NCI-H2227 treated with DMSO at 0.1 percent for 48 hours (cell line): ENCODE measurements at regions not wholly inside any gene's neighbourhood (a gene's known extent, or its start where the extent isn't known, plus 50 kb on each side); places are given as distances from the start of the nearest gene placed in this dataset.

Source experiments
- DNase-seq: peaks from one replicate; lab custom pipeline; 2025; lab: John Stamatoyannopoulos, UW

DNA sequence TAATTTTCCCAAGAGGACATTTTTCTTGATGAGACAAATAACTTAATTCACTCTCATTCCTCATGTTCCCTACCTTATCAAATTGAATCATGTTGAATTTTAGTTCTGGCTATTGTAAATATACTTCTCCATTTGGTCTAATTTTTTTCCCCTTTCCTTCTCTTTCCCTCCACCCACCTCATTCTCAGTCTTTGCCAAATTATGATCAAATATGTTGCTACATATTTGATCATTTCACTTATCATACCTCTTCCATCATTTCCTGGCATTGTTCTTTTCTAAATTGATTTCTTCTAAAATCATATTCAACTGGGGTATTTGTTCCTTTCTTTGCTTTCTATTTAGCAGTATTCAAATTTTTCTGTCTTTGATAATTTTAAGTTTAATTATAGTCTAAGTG lies 52.3 kb downstream of the HDGFL1 start:
- DNase-seq: no peak

DNA sequence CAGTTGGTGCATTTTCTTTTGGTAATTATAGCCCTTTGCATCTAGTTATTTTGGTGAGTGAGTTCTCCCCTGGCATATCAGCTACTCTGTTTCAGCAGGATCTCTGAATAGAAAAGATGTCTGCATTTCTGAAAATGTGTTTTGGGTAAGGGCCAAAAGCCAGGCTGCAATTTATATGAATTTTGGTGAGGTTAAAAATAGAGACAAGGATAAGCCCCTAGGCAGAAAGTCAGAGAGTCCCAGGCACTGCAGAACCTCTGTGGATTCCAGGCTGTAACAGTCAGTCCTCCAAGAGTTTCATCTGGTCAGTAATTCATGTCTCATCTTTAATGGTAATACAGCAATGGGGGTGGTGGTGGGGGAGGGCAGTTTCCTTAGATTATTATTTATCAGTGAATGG lies 53.0 kb downstream of the HDGFL1 start:
- DNase-seq: no peak

GRCh38 chr6:22622813-22623212 lies 53.4 kb downstream of the HDGFL1 start:
- no peak for DNase-seq

- no peak for DNase-seq
Observed at GRCh38 chr6:22627644-22628043, 58.3 kb downstream of the HDGFL1 start.

DNA sequence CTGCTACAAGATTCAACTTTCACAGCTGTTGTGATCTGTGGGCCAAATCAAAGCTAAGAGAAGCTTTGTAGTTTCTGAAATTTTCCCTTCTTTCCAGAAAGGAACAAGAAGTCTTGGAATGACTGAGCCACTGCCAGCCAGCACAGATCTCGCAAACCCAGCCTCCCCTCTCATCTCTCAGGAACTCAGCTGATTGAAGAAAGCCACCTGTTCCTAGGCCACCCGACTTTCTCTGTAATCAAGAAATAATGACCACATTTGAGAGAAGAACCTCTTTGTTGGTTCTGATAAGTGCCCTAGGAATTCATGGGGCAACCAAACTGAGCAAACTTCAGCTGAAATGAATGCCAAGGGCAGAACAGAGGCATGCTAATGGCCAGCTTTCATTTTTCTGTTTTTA lies 61.7 kb downstream of the HDGFL1 start:
- DNase-seq: no peak

DNA sequence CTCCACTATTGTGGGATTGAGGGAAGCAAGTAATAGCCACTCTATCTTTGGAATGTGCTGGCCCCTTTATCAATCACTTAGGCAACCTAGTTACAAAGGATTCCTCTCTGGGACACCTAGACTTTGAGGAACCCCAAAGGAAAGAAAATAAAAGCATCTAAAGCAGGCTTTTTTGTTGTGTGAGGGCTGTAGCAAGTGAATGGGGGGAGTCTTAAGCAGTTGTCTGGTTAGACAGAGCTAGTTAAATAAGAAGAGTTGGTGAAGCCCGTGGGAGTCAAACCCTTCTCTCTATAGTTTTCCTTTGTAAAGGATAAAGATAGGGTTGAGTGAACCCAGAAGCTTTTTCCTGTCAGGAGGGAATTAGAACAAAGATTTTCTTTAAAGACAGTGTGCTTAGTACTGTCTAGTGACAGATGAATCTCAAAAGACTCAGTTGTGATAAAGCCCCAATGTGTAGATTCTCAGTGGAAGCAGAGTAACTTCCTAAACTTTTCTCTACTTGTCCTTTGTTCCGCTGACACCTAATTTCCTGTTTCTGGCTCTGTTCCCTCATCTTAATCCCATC lies 63.3 kb downstream of the HDGFL1 start:
- DNase-seq: no peak

GRCh38 chr6:22636452-22636851 lies 67.1 kb downstream of the HDGFL1 start:
- no peak for DNase-seq

DNA sequence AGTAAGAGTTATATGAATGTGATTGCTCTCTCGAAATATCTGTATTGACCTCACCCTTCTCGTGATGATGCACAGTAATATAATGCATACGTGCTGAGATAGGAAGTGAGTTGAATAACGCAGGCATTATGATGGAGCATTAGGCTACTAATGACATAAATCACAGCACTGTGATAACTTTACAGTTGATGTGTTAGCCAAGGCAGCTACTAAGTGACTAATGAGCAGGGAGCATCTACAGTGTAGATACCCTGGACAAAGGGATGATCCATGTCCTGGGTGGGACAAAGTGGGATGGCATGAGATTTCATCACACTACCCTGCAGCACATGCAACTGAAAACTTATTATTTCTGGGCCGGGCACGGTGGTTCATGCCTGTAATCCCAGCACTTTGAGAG lies 68.4 kb downstream of the HDGFL1 start:
- no peak for DNase-seq

DNA sequence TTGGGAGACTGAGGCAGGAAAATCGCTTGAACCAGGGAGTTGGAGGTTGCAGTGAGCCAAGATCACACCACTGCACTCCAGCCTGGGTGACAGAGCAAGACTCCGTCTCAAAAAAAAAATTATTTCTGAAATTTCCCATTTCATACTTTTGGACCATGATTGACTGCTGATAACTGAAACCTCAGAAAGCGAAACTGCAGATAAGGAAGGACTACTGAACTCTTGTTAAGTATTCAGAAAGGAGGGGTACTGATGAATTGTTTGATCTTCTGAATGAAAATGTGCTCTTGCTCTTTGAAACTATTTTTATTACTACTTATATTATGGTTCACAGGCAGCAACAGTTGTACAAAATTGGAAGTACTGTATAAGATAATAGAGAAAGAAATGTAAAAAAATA lies 69.0 kb downstream of the HDGFL1 start:
- no peak for DNase-seq

- no peak for DNase-seq
Observed at GRCh38 chr6:22642254-22642653, 72.9 kb downstream of the HDGFL1 start.

DNA sequence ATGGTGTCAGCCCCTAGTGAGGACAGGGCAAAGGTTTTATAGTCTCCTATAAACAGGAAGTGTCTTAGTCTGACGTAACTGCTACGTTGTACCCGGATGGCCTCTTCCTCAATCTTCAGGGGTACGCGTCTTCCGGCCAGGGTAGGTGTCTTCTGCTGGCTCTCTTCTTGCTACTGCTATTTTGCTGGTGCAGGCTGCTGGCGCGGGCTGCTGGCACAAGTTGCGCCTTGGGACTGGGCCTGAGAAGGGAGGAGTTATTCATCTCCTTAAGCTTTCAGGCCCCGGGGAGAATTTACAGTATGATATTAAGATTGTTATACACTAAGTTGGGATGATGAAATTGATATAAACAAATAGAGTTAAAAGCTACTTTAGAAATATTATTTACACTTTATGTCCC lies 74.4 kb downstream of the HDGFL1 start:
- no peak for DNase-seq

DNA sequence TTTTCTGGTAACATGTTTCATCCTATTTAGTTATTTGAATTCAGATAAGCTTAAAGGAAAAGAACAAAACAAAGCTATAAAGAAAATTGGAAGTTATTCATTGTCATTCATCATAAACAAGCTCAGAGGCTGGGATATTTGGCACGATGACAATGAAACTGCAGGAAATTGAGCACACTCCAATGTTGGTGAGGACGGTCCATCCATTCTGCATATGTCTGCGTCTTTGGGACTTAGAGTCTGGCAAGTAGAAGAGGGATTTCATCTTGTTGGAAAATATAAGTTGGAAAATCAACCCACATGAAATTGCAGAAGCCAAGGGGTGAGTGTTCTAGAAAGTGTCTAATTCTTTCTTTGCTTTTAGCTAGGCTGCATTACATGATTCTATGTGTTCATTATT lies 78.4 kb downstream of the HDGFL1 start:
- DNase-seq: no peak

- DNase-seq: no peak
Observed at GRCh38 chr6:22651731-22652130, 82.4 kb downstream of the HDGFL1 start.

- no peak for DNase-seq
Observed at GRCh38 chr6:22653980-22654610, 84.7 kb downstream of the HDGFL1 start.

- no peak for DNase-seq
Observed at GRCh38 chr6:22656706-22657351, 87.5 kb downstream of the HDGFL1 start.

DNA sequence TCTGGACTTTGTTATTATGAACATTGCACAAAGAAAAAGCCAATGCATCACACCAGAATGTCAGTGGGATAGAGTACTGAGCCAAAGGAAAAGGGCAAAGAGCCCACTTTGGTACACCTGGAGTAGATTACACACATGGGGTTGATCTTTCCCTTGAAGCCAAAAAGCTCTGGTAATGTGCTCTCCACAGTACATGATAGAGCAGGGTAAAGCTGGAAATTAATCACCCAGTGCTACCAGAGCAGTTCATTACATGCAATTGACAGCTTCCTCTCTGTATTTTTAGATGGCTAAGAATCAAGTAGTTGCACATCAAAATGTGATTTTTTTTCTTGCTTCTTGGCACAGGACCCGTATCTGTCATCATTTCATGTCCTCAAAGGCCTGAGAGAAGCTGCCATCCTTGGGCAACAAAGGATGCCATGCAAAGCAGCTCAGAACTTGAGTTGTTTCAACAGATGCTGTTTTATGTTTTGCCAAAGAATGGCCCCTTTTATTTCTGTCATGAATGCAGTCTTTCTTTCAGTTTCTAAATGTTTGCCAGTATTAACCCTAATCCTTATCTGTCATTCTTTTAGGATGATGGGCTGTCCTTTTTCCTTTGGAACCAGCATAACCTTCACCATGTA lies 88.1 kb downstream of the HDGFL1 start:
- DNase-seq: no peak

DNA sequence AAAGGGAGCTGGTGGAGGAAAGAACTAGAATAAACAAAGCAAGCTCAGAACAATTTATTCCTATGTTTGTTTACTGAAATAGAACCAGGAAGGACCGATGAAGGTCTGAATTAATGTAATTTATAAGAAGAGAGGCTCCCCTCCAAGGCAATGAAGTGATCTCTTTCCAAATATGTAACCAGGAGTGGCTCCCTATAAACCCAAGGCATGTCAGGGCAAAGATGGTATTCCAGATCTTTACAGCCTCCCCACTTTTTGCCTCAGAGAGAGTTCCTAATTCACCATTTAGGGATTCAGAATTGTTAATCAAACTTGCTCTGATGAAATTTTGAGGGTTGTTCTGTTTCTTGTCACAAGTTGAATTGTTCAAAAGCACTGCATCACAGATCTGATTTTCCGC lies 88.8 kb downstream of the HDGFL1 start:
- no peak for DNase-seq

GRCh38 chr6:22658934-22659333 lies 89.6 kb downstream of the HDGFL1 start:
- no peak for DNase-seq

DNA sequence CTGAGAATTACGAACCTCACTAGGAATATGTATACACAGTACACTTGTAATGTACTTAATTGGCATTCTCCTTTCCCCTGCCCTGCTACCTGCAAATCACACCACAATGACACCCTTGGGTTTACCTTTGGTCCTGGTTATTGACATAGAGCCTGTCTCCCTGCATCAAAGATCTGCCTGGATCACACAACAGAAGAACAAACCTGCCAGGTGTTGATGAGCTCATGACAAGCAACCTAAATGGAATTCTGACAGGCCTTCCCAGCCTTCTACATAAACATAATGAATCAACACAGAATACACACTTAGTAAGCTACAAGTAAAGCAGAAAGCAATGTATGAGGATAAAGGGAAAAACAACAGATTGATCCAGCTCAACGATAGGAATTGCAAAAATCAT lies 95.6 kb downstream of the HDGFL1 start:
- no peak for DNase-seq

GRCh38 chr6:22666021-22666420 lies 96.7 kb downstream of the HDGFL1 start:
- DNase-seq: no peak

DNA sequence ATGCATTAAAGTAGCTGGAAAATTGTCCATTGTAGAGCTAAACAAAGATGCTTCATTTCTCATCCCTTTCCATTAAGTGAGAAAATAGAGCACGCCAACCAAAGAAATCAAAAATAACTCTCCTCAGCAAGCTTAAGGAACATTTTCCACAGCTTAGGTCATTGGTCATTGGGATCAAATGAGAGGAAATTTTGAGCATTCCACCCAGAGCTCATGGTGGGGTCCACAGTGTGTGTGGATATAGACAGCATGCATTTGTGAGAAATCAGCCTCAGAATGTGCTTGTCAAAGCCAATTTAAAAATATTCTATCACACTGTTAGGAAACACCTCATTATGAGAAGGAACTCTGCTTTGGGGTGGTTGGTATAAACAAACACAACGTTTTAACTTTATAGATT lies 97.2 kb downstream of the HDGFL1 start:
- DNase-seq: no peak

DNA sequence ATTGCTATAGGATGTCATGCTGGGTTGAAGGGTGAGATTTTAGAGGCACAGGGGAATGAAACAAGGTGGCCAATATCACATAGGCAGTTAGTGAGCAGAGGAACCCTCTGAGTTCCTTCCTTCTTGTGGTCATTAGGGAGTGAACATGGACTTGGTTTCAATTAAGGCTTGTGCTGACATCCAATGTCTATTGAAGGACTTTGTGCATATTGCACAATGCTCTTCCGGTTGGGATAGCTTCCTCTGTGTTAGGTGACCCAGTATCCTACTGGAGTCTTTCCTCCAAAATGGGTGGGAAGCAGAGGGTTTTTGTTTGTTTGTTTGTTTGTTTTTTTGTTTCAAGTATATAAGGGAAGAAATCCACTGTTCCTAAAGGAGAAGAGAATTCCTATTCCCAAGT lies 98.5 kb downstream of the HDGFL1 start:
- no peak for DNase-seq

- no peak for DNase-seq
Observed at GRCh38 chr6:22668307-22668706, 98.9 kb downstream of the HDGFL1 start.
